ENCODE measurements at regions not wholly inside any gene's neighbourhood (a gene's known extent, or its start where the extent isn't known, plus 50 kb on each side); places are given as distances from the start of the nearest gene placed in this dataset.

DNA sequence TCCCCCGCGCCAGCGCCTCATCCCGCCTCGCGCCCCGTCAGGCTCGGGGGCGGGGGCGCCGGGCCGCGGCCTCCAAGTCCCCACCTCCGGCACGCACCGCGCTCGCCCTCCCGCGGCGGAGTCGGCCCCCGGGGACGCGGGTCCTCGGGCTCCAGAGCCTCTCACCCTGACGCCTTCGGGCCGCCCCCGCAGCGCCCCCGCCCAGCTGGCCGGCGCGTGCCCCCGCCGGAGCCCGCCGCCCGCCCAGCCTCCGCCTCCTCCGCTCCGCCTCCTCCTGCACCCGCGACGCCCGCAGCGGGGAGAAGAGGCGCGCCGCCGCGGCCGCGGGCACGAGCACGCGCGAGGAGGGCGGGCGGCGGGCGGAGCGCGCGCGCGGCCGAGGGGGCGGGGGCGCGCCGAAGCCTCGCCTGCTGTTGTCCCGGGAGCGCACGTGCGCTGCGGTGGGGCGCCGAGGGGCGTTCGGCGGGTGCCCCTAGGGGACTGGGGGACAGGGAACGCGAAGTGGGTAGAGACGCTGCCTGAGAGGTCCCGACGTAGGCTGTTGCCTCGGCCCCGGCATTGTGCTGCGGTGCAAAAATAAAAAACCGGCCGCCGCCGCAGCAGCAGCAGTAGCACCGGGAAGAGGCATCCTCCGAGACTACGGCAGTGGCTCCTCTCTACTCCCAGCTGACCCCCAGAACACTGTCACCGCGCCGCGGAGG lies 87.4 kb upstream of the ARHGAP32 start (continued):
- no peak for TF ChIP-seq TCF12 (IDR thresholded peaks at IDR 0.05; ENCODE audit: low read depth, low read length)
- peak; percentile 83 for TF ChIP-seq KDM4A (IDR thresholded peaks at IDR 0.05; ENCODE audit: low read depth, low read length, severe bottlenecking)
- TF ChIP-seq JUN (IDR thresholded peaks at IDR 0.05; ENCODE audit: low read depth, low read length), result no peak
- TF ChIP-seq PHF8 (conservative IDR thresholded peaks at IDR 0.05; ENCODE audit: low read depth, low read length), result peak; percentile 72
- TF ChIP-seq RNF2 (IDR thresholded peaks at IDR 0.05; ENCODE audit: borderline replicate concordance, low read depth, low read length, missing control alignments, poor library complexity, severe bottlenecking), result no peak
- TF ChIP-seq NANOG (IDR thresholded peaks at IDR 0.05; ENCODE audit: insufficient read depth, low read depth, low read length, poor library complexity, severe bottlenecking), result no peak
- TF ChIP-seq NRF1 (IDR thresholded peaks at IDR 0.05; ENCODE audit: low read depth, low read length), result no peak
- TF ChIP-seq ZNF274 (IDR thresholded peaks at IDR 0.05; ENCODE audit: borderline replicate concordance, extremely low read depth, low read length), result no peak
- no peak for TF ChIP-seq SIX5 (IDR thresholded peaks at IDR 0.05; ENCODE audit: low read depth, low read length)
- no peak for TF ChIP-seq TEAD4 (IDR thresholded peaks at IDR 0.05; ENCODE audit: low read depth, low read length)
- TF ChIP-seq ATF3 (IDR thresholded peaks at IDR 0.05; ENCODE audit: insufficient read depth, low read depth, low read length), result no peak
- TF ChIP-seq BRCA1 (IDR thresholded peaks at IDR 0.05; ENCODE audit: low read depth, low read length), result no peak
- no peak for TF ChIP-seq KDM5A (IDR thresholded peaks at IDR 0.05; ENCODE audit: low read length)
- TF ChIP-seq, protein P1, sequence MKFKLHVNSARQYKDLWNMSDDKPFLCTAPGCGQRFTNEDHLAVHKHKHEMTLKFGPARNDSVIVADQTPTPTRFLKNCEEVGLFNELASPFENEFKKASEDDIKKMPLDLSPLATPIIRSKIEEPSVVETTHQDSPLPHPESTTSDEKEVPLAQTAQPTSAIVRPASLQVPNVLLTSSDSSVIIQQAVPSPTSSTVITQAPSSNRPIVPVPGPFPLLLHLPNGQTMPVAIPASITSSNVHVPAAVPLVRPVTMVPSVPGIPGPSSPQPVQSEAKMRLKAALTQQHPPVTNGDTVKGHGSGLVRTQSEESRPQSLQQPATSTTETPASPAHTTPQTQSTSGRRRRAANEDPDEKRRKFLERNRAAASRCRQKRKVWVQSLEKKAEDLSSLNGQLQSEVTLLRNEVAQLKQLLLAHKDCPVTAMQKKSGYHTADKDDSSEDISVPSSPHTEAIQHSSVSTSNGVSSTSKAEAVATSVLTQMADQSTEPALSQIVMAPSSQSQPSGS (IDR thresholded peaks at IDR 0.05; ENCODE audit: low read length), result no peak
- no peak for TF ChIP-seq CREB1 (IDR thresholded peaks at IDR 0.05)
- no peak for TF ChIP-seq TAF7 (optimal IDR thresholded peaks at IDR 0.05; ENCODE audit: borderline replicate concordance, low read depth, low read length)
- TF ChIP-seq SIN3A (conservative IDR thresholded peaks at IDR 0.05 in 1 of 2, IDR thresholded peaks at IDR 0.05 in 1 of 2; ENCODE audit: low read depth in 1 of 2, low read length in 2 of 2), result no peak
- no peak for TF ChIP-seq GABPA (IDR thresholded peaks at IDR 0.05; ENCODE audit: borderline replicate concordance, insufficient read depth, low read length)
- no peak for TF ChIP-seq CBX5 (IDR thresholded peaks at IDR 0.05; ENCODE audit: low read depth, low read length)
- TF ChIP-seq POLR2AphosphoS5 (IDR thresholded peaks at IDR 0.05; ENCODE audit: low read depth, low read length), result peak; percentile 69
- TF ChIP-seq RFX5 (IDR thresholded peaks at IDR 0.05; ENCODE audit: borderline replicate concordance, low read depth, low read length), result no peak
- TF ChIP-seq CBX8 (IDR thresholded peaks at IDR 0.05; ENCODE audit: borderline replicate concordance, low read depth, low read length), result no peak
- TF ChIP-seq SP1 (IDR thresholded peaks at IDR 0.05; ENCODE audit: low read depth, low read length), result no peak

All from H1 (cell line).